Nucleus accumbens (tissue), 56 donors: ENCODE measurements at regions not wholly inside any gene's neighbourhood (a gene's known extent, or its start where the extent isn't known, plus 50 kb on each side); places are given as distances from the start of the nearest gene placed in this dataset.

Experiments used
- DNase-seq, 56 donors: peaks; one replicate each; lab custom pipeline; 2025; lab: John Stamatoyannopoulos, UW

- DNase-seq, result no peak
These were observed 269.9 kb upstream of the PITRM1 start for GRCh38 chr10:3442451-3442990.

GRCh38 chr10:3439183-3439582 lies 266.6 kb upstream of the PITRM1 start:
- DNase-seq, result no peak

- DNase-seq, result no peak
These were observed 266.0 kb upstream of the PITRM1 start for GRCh38 chr10:3438606-3439005.

- DNase-seq, result no peak
These were observed 263.1 kb upstream of the PITRM1 start for GRCh38 chr10:3435671-3436070.

- no peak for DNase-seq
These were observed 261.4 kb upstream of the PITRM1 start for GRCh38 chr10:3433988-3434387.

- no peak for DNase-seq
These were observed 260.5 kb upstream of the PITRM1 start for GRCh38 chr10:3433131-3433530.

GRCh38 chr10:3432081-3432825 lies 259.7 kb upstream of the PITRM1 start:
- peak in 2 of 56 donors; percentile 19 to 20 for DNase-seq

GRCh38 chr10:3430501-3430900 lies 257.9 kb upstream of the PITRM1 start:
- DNase-seq, result no peak

- DNase-seq, result no peak
These were observed 257.1 kb upstream of the PITRM1 start for GRCh38 chr10:3429676-3430075.

- DNase-seq, result no peak
These were observed 256.2 kb upstream of the PITRM1 start for GRCh38 chr10:3428826-3429225.

GRCh38 chr10:3427950-3428354 lies 255.4 kb upstream of the PITRM1 start:
- no peak for DNase-seq

GRCh38 chr10:3427347-3427746 lies 254.8 kb upstream of the PITRM1 start:
- DNase-seq, result no peak

- DNase-seq, result no peak
These were observed 253.7 kb upstream of the PITRM1 start for GRCh38 chr10:3426190-3426845.

GRCh38 chr10:3425716-3426115 lies 253.1 kb upstream of the PITRM1 start:
- DNase-seq, result no peak

GRCh38 chr10:3425261-3425660 lies 252.7 kb upstream of the PITRM1 start:
- DNase-seq, result no peak

- peak in 2 of 56 donors; percentile 0 to 9 for DNase-seq
These were observed 251.7 kb upstream of the PITRM1 start for GRCh38 chr10:3424111-3424851.

GRCh38 chr10:3423384-3423783 lies 250.8 kb upstream of the PITRM1 start:
- DNase-seq, result no peak

GRCh38 chr10:3422282-3422681 lies 249.7 kb upstream of the PITRM1 start:
- no peak for DNase-seq

GRCh38 chr10:3421537-3422257 lies 249.1 kb upstream of the PITRM1 start:
- no peak for DNase-seq
